AG04450 (cell line): ENCODE measurements at regions not wholly inside any gene's neighbourhood (a gene's known extent, or its start where the extent isn't known, plus 50 kb on each side); places are given as distances from the start of the nearest gene placed in this dataset.

ENCODE experiments used
- CTCF ChIA-PET: fragments of 300-600, 350-600 bp; formaldehyde crosslinking; extraction: SDS; loops from one replicate; lab custom pipeline; 2022; ENCODE audit warnings: antibody characterized with exemption, inconsistent platforms; lab: Charles Lee
- POLR2A ChIA-PET: fragments of 350-600 bp; formaldehyde crosslinking; extraction: SDS; loops from one replicate; lab custom pipeline; 2021; ENCODE audit warnings: antibody characterized with exemption, inconsistent platforms; lab: Yijun Ruan, JAX
- DNase-seq: peaks from one replicate; pipeline ENCODE4 v3.0.0-alpha.2; 2011; ENCODE audit warnings: low read depth, low spot score
- H3K27ac ChIP-seq: one replicate; pipeline ENCODE4 v1.5.1; 2012; ENCODE audit warnings: low read depth, low read length, control low read depth
- H3K27me3 ChIP-seq: one replicate; pipeline ENCODE4 v1.6.0; 2012; ENCODE audit warnings: low read length; ENCODE audit not compliant: control insufficient read depth, insufficient read depth
- H3K4me3 ChIP-seq: 2 replicates; pipeline ENCODE4 v1.5.1; 2011; ENCODE audit warnings: mild to moderate bottlenecking, low read depth, low read length, control low read depth
- H3K9me3 ChIP-seq: 2 replicates; pipeline ENCODE4 v1.5.1; 2012; ENCODE audit warnings: low read length; ENCODE audit not compliant: control insufficient read depth, insufficient read depth
- TF ChIP-seq, protein P1 (sequence below): IDR thresholded peaks from 2 replicates; pipeline ENCODE4 v1.5.1; 2011; ENCODE audit warnings: low read depth, low read length, control low read depth, inconsistent platforms

DNA sequence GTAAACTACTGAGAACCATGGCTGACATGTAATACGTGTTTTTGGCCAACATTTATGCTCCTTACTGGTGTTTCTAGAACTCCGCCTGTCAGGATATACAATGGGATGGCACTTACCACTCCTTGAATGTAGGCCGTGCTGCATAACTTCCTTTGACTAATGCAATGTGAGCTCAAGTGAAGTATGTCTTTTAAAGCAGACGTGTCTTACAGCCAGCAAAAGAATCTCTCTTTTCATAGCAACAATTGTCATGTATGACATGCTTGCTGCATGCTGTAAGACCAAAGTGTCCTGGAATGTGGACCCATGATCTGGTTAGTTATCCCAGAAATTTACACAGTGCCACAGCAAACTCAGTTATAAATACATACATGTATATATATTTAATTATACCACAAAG is 1202.7 kb upstream of the PIK3C3 start:
- Histone ChIP-seq H3K27me3 (no peaks in the 10 kb centered on the region), H3K27ac (no peak overlapping the region), H3K9me3 (no peaks in the 10 kb centered on the region), H3K4me3 (no peak overlapping the region)
- TF ChIP-seq, protein P1, sequence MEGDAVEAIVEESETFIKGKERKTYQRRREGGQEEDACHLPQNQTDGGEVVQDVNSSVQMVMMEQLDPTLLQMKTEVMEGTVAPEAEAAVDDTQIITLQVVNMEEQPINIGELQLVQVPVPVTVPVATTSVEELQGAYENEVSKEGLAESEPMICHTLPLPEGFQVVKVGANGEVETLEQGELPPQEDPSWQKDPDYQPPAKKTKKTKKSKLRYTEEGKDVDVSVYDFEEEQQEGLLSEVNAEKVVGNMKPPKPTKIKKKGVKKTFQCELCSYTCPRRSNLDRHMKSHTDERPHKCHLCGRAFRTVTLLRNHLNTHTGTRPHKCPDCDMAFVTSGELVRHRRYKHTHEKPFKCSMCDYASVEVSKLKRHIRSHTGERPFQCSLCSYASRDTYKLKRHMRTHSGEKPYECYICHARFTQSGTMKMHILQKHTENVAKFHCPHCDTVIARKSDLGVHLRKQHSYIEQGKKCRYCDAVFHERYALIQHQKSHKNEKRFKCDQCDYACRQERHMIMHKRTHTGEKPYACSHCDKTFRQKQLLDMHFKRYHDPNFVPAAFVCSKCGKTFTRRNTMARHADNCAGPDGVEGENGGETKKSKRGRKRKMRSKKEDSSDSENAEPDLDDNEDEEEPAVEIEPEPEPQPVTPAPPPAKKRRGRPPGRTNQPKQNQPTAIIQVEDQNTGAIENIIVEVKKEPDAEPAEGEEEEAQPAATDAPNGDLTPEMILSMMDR, result no peak
- DNase-seq, result no peak
- CTCF ChIA-PET, result no interaction called here
- POLR2A ChIA-PET, result no interaction called here

DNA sequence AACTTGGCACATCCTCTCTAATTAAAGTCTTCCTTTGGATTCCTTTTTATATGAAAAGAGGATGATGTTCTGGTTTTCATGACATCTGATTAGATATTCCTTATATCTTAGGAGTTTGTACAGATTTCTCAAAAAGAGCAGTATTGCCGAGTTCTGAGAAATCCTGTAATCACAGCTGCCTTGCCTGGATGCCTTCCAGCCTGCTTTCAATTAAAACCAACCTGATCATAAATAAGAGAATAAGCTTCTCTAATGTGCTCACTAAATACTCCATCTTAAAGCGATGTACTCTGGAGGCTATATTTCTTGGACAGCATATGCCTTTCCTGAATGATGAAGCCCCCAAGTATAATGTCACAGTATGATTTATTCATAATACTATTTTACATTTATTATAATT is 1203.8 kb upstream of the PIK3C3 start:
- Histone ChIP-seq H3K27me3 (no peaks in the 10 kb centered on the region), H3K4me3 (no peak overlapping the region), H3K27ac (no peak overlapping the region), H3K9me3 (no peaks in the 10 kb centered on the region)
- POLR2A ChIA-PET, result no interaction called here
- DNase-seq, result no peak
- CTCF ChIA-PET, result no interaction called here
- TF ChIP-seq, protein P1, result no peak

DNA sequence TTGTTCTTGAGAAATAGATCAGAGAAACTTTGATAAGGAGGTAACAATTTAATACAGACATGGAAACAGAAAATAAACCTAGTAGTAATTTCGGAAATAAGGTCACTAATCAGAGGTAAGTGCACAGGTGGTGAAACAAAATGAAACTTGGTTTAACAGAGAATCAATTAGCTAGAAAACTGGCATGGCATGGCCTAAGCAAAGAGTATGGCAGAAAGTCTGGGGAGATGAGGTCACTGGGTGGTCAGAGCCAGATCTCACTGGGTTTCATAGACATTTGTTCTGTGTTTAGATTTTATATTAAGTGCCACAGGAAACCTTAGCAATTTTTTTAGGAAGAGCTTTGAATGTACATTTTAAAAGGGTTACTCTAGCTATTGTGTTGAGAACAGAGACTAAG is 1216.0 kb upstream of the PIK3C3 start:
- Histone ChIP-seq H3K9me3 (no peaks in the 10 kb centered on the region), H3K27ac (no peak overlapping the region), H3K4me3 (no peak overlapping the region), H3K27me3 (no peaks in the 10 kb centered on the region)
- ChIA-PET CTCF (interaction anchor here (1.6 kb wide), 1 partner anchor 9 kb away, joined by 4 read pairs; no protein-coding TSS in a partner anchor), POLR2A (no interaction called here)
- no peak for DNase-seq
- TF ChIP-seq, protein P1, result no peak

DNA sequence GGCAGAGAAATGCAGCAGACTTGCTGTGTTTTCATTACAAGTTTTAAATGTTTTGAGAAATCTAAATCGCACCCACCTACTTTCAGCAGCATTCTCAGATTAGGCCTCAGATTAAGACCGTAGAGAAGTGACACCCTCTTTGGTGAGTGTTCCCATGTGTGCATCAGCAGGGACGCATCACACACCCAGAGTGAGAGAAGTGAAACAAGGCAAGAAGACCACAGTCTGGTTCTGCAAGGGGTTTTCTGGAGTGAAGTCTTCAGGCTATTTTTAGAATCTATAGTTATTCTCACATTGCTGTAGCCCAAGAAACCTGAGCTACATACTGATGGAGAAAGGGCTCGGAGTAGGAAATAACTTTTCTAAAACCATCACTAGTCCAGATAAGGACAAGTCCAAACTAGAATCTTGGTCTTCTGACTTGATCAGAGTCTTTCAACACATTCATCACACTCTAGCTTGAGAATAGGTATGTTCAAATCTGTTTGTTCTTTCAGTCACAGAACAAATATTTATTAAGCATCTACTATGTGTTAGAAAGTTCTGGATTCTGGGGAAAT is 1216.6 kb upstream of the PIK3C3 start:
- Histone ChIP-seq H3K4me3 (no peak overlapping the region), H3K27me3 (no peaks in the 10 kb centered on the region), H3K9me3 (no peaks in the 10 kb centered on the region), H3K27ac (no peak overlapping the region)
- no peak for DNase-seq
- CTCF ChIA-PET, result interaction anchor here (1.6 kb wide), 1 partner anchor 8 kb away, joined by 4 read pairs; no protein-coding TSS in a partner anchor
- TF ChIP-seq, protein P1, result no peak
- POLR2A ChIA-PET, result no interaction called here

DNA sequence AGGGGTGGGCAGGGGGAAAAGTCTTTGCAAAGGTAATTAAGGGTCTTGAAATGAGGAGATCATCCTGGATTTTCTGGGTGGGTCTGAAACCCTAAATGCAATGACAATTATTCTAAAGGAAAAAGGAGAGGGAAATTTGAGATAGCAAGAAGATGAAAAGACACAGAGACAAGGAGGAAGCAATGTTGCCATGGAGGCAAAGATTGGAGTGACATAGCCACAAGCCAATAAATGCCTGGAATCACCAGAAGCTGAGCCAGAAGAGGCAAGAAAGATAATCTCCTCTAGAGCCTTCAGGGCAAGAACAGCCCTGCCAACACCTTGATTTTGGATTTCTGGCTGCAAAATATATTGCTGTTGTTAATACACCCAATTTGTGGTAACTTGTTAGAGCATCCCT is 1246.3 kb upstream of the PIK3C3 start:
- Histone ChIP-seq H3K9me3 (no peaks in the 10 kb centered on the region), H3K27me3 (no peaks in the 10 kb centered on the region), H3K4me3 (no peak overlapping the region), H3K27ac (no peak overlapping the region)
- DNase-seq, result no peak
- POLR2A ChIA-PET, result no interaction called here
- CTCF ChIA-PET, result no interaction called here
- TF ChIP-seq, protein P1, result no peak
